IMR-90 (cell line): ENCODE measurements at regions not wholly inside any gene's neighbourhood (a gene's known extent, or its start where the extent isn't known, plus 50 kb on each side); places are given as distances from the start of the nearest gene placed in this dataset.

ENCODE experiments used
- CEBPB ChIP-seq: IDR thresholded peaks from 2 replicates; pipeline ENCODE4 v1.6.1; 2012; ENCODE audit warnings: low read depth, low read length, improper control_type of control experiment
- ELK1 ChIP-seq: fragments of 150-350 bp; IDR thresholded peaks from 2 replicates; pipeline ENCODE4 v1.6.1; 2016; ENCODE audit warnings: low read depth, mild to moderate bottlenecking, low read length, moderate library complexity, borderline replicate concordance
- FOS ChIP-seq: fragments of 150-350 bp; IDR thresholded peaks from 2 replicates; pipeline ENCODE4 v1.6.1; 2016; ENCODE audit warnings: low read depth, low read length
- MXI1 ChIP-seq: IDR thresholded peaks from 2 replicates; pipeline ENCODE4 v1.6.1; 2012; ENCODE audit warnings: low read depth, mild to moderate bottlenecking, low read length, moderate library complexity, borderline replicate concordance
- POLR2A ChIP-seq: IDR thresholded peaks from 2 replicates; pipeline ENCODE4 v1.6.1; 2012; ENCODE audit warnings: mild to moderate bottlenecking, low read depth, low read length
- RAD21 ChIP-seq: IDR thresholded peaks from 2 replicates; pipeline ENCODE4 v1.6.1; 2012; ENCODE audit warnings: low read length, improper control_type of control experiment
- SMC3 ChIP-seq: fragments of 150-350 bp; IDR thresholded peaks from 2 replicates; pipeline ENCODE4 v1.6.1; 2016; ENCODE audit warnings: low read depth, mild to moderate bottlenecking, antibody characterized with exemption, low read length, moderate library complexity
- TF ChIP-seq, protein P1 (sequence below): conservative IDR thresholded peaks from 2 replicates; pipeline ENCODE4 v1.5.1; 2012; ENCODE audit warnings: mild to moderate bottlenecking, low read depth, low read length, improper control_type of control experiment
- TF ChIP-seq, protein P2 (sequence below): fragments of 150-350 bp; IDR thresholded peaks from 2 replicates; pipeline ENCODE4 v1.6.1; 2017; ENCODE audit warnings: mild to moderate bottlenecking, antibody characterized with exemption, low read length, low read depth

DNA sequence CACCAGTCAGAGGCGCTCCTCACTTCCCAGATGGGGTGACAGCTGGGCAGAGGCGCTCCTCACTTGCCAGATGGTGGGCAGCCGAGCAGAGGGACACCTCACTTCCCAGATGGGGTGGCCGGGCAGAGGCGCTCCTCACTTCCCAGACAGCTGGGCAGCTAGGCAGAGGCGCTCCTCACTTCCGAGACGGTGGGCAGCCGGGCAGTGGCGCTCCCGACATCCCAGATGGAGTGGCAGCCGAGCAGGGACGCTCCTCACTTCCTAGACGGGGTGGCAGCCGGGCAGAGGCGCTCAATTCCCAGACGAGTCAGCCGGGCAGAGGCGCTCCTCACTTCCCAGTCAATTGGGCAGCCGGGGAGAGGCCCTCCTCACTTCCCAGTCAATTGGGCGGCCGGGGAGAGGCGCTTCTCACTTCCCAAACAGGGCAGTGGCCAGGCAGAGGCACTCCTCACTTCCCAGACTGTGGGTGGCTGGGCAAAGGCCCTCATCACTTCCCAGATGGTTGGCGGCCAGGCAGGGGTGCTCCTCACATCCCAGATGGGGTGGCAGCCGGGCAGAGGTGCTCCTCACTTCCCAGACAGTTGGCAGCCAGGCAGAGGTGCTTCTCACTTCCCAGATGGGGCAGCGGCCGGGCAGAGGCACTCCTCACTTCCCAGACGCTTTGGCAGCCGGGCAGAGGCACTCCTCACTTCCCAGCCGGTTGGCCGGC lies 143.8 kb upstream of the ARID2 start:
- TF ChIP-seq, protein P1, sequence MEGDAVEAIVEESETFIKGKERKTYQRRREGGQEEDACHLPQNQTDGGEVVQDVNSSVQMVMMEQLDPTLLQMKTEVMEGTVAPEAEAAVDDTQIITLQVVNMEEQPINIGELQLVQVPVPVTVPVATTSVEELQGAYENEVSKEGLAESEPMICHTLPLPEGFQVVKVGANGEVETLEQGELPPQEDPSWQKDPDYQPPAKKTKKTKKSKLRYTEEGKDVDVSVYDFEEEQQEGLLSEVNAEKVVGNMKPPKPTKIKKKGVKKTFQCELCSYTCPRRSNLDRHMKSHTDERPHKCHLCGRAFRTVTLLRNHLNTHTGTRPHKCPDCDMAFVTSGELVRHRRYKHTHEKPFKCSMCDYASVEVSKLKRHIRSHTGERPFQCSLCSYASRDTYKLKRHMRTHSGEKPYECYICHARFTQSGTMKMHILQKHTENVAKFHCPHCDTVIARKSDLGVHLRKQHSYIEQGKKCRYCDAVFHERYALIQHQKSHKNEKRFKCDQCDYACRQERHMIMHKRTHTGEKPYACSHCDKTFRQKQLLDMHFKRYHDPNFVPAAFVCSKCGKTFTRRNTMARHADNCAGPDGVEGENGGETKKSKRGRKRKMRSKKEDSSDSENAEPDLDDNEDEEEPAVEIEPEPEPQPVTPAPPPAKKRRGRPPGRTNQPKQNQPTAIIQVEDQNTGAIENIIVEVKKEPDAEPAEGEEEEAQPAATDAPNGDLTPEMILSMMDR, result no peak
- no peak for TF ChIP-seq POLR2A
- TF ChIP-seq, protein P2, sequence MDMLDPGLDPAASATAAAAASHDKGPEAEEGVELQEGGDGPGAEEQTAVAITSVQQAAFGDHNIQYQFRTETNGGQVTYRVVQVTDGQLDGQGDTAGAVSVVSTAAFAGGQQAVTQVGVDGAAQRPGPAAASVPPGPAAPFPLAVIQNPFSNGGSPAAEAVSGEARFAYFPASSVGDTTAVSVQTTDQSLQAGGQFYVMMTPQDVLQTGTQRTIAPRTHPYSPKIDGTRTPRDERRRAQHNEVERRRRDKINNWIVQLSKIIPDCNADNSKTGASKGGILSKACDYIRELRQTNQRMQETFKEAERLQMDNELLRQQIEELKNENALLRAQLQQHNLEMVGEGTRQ, result no peak
- no peak for TF ChIP-seq MXI1
- TF ChIP-seq SMC3, result no peak
- no peak for TF ChIP-seq CEBPB
- no peak for TF ChIP-seq RAD21
- TF ChIP-seq ELK1, result no peak
- TF ChIP-seq FOS, result no peak
